ENCODE measurements at regions not wholly inside any gene's neighbourhood (a gene's known extent, or its start where the extent isn't known, plus 50 kb on each side); places are given as distances from the start of the nearest gene placed in this dataset.

DNA sequence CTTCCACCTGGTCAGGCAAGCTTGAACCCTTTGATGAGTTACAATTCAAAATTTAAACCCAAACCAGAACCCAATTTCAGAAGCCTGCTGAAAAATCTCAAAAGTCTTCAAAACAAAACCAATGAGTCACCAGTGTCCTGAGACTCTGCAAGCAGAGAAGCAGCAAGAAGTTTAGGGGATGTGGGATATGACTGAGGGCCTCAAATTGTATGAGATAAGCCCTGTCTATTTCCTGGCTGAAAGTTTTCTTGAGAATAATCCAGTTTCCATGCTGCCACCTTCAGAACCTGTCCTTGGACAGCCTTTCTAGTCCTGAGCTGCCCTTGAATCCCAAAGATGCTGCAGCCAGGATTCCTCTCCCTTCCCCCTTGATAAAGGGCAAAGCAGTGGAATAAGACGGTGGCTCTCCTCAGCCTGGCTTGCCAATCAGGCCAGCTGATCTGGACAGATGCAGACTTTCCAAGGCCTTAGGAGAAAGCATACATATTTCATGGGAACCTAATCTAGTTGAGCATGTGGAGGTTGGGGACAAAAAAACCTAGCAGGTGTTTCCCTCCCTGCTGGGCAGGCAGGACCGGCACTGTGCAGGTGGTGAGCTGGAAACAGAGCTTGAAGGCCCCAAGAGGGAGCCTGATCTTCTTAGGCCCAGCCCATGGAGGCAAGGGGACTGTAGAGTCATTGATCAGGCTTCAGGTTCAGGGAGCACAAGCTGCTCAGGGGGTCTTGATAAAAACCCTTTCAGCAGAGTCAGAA, 278.0 kb upstream of the MGAT5 start (continued):
- TF ChIP-seq, protein P1, sequence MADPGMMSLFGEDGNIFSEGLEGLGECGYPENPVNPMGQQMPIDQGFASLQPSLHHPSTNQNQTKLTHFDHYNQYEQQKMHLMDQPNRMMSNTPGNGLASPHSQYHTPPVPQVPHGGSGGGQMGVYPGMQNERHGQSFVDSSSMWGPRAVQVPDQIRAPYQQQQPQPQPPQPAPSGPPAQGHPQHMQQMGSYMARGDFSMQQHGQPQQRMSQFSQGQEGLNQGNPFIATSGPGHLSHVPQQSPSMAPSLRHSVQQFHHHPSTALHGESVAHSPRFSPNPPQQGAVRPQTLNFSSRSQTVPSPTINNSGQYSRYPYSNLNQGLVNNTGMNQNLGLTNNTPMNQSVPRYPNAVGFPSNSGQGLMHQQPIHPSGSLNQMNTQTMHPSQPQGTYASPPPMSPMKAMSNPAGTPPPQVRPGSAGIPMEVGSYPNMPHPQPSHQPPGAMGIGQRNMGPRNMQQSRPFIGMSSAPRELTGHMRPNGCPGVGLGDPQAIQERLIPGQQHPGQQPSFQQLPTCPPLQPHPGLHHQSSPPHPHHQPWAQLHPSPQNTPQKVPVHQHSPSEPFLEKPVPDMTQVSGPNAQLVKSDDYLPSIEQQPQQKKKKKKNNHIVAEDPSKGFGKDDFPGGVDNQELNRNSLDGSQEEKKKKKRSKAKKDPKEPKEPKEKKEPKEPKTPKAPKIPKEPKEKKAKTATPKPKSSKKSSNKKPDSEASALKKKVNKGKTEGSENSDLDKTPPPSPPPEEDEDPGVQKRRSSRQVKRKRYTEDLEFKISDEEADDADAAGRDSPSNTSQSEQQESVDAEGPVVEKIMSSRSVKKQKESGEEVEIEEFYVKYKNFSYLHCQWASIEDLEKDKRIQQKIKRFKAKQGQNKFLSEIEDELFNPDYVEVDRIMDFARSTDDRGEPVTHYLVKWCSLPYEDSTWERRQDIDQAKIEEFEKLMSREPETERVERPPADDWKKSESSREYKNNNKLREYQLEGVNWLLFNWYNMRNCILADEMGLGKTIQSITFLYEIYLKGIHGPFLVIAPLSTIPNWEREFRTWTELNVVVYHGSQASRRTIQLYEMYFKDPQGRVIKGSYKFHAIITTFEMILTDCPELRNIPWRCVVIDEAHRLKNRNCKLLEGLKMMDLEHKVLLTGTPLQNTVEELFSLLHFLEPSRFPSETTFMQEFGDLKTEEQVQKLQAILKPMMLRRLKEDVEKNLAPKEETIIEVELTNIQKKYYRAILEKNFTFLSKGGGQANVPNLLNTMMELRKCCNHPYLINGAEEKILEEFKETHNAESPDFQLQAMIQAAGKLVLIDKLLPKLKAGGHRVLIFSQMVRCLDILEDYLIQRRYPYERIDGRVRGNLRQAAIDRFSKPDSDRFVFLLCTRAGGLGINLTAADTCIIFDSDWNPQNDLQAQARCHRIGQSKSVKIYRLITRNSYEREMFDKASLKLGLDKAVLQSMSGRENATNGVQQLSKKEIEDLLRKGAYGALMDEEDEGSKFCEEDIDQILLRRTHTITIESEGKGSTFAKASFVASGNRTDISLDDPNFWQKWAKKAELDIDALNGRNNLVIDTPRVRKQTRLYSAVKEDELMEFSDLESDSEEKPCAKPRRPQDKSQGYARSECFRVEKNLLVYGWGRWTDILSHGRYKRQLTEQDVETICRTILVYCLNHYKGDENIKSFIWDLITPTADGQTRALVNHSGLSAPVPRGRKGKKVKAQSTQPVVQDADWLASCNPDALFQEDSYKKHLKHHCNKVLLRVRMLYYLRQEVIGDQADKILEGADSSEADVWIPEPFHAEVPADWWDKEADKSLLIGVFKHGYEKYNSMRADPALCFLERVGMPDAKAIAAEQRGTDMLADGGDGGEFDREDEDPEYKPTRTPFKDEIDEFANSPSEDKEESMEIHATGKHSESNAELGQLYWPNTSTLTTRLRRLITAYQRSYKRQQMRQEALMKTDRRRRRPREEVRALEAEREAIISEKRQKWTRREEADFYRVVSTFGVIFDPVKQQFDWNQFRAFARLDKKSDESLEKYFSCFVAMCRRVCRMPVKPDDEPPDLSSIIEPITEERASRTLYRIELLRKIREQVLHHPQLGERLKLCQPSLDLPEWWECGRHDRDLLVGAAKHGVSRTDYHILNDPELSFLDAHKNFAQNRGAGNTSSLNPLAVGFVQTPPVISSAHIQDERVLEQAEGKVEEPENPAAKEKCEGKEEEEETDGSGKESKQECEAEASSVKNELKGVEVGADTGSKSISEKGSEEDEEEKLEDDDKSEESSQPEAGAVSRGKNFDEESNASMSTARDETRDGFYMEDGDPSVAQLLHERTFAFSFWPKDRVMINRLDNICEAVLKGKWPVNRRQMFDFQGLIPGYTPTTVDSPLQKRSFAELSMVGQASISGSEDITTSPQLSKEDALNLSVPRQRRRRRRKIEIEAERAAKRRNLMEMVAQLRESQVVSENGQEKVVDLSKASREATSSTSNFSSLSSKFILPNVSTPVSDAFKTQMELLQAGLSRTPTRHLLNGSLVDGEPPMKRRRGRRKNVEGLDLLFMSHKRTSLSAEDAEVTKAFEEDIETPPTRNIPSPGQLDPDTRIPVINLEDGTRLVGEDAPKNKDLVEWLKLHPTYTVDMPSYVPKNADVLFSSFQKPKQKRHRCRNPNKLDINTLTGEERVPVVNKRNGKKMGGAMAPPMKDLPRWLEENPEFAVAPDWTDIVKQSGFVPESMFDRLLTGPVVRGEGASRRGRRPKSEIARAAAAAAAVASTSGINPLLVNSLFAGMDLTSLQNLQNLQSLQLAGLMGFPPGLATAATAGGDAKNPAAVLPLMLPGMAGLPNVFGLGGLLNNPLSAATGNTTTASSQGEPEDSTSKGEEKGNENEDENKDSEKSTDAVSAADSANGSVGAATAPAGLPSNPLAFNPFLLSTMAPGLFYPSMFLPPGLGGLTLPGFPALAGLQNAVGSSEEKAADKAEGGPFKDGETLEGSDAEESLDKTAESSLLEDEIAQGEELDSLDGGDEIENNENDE (IDR thresholded peaks at IDR 0.05; ENCODE audit: insufficient replicate concordance, low read length): no peak
- no peak for TF ChIP-seq CBX8 (IDR thresholded peaks at IDR 0.05; ENCODE audit: borderline replicate concordance, low read depth, low read length)
- no peak for TF ChIP-seq EP300 (IDR thresholded peaks at IDR 0.05; ENCODE audit: borderline replicate concordance in 1 of 2, low read depth in 2 of 2, low read length in 2 of 2)
- no peak for TF ChIP-seq CBX5 (IDR thresholded peaks at IDR 0.05; ENCODE audit: low read depth, low read length)
- TF ChIP-seq GTF2F1 (IDR thresholded peaks at IDR 0.05; ENCODE audit: borderline replicate concordance, low read depth, low read length): no peak
- no peak for TF ChIP-seq BRCA1 (IDR thresholded peaks at IDR 0.05; ENCODE audit: low read depth, low read length)
- TF ChIP-seq RBBP5 (IDR thresholded peaks at IDR 0.05; ENCODE audit: borderline replicate concordance, low read depth, low read length): no peak
- TF ChIP-seq, protein P2, sequence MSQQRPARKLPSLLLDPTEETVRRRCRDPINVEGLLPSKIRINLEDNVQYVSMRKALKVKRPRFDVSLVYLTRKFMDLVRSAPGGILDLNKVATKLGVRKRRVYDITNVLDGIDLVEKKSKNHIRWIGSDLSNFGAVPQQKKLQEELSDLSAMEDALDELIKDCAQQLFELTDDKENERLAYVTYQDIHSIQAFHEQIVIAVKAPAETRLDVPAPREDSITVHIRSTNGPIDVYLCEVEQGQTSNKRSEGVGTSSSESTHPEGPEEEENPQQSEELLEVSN (IDR thresholded peaks at IDR 0.05): no peak
- no peak for TF ChIP-seq GABPA (IDR thresholded peaks at IDR 0.05; ENCODE audit: borderline replicate concordance, insufficient read depth, low read length)

Measured in H1 (cell line).